Psoas muscle (tissue), 7 donors: ENCODE measurements at regions not wholly inside any gene's neighbourhood (a gene's known extent, or its start where the extent isn't known, plus 50 kb on each side); places are given as distances from the start of the nearest gene placed in this dataset.

Source experiments
- ATAC-seq, 4 donors: fragments of 200-7000 bp; cut with Tn5 transposase; one replicate each; pipeline ENCODE4 v1.9.1; 2020; ENCODE audit warnings: moderate library complexity in 3 of 4, mild to moderate bottlenecking in 2 of 4
- DNase-seq, 2 donors: peaks; one replicate each; pipeline ENCODE4 v3.0.0-alpha.2; 2020
- H3K27ac ChIP-seq: fragments of 200-600 bp; one replicate; pipeline ENCODE4 v1.8.0; 2022
- H3K27me3 ChIP-seq, 3 donors: fragments of 200-600 bp in 1 of 3; one replicate each; pipeline versions ENCODE4 v1.6.1 to v1.8.0; 2013 to 2022; ENCODE audit warnings: low read length in 2 of 3, mild to moderate bottlenecking in 2 of 3, moderate library complexity in 1 of 3; ENCODE audit not compliant: insufficient read depth in 3 of 3
- H3K36me3 ChIP-seq, 2 donors: fragments of 200-600 bp in 1 of 2; one replicate each; pipeline versions ENCODE4 v1.6.1 to v1.8.0; 2013 to 2022; ENCODE audit warnings: low read depth in 1 of 2, mild to moderate bottlenecking in 1 of 2, moderate library complexity in 1 of 2; ENCODE audit not compliant: insufficient read depth in 1 of 2
- H3K4me1 ChIP-seq: fragments of 200-600 bp; one replicate; pipeline ENCODE4 v1.8.0; 2022
- H3K4me3 ChIP-seq: fragments of 200-600 bp; one replicate; pipeline ENCODE4 v1.8.0; 2022; ENCODE audit warnings: mild to moderate bottlenecking
- H3K9me3 ChIP-seq: fragments of 200-600 bp; one replicate; pipeline ENCODE4 v1.8.0; 2022
- CTCF ChIP-seq: fragments of 200-600 bp; IDR thresholded peaks from one replicate; pipeline ENCODE4 v1.8.0; 2022; ENCODE audit warnings: antibody characterized with exemption
- WGBS, 3 donors: extraction: QIAGEN DNeasy Blood & Tissue Kit; methylation state at CpG; one replicate each; pipeline versions ENCODE4 v1.1.6 to v1.1.7; 2013; 5-methylcytosine and 5-hydroxymethylcytosine counted together
- intact Hi-C, 2 donors: fragments of 100-400 bp; cut with DNase I; formaldehyde crosslinking; loops; one replicate each; pipeline versions ENCODE4 v1.11.0 to v1.14.2; 2022
- donor health status: healthy with polysubstance abuse.
- donor health status: DM: no; HTN: no; CAD: no; lungs with moderate emphysema.
- donor health status: Bipolar disorder and iron deficiency.
- donor health status: healthy.
- donor health status: DM: yes; HTN: yes; CAD: no.
- donor health status: DM: no; HTN: no; CAD: no.
- donor health status: DM: yes; HTN: yes; CAD: no.

DNA sequence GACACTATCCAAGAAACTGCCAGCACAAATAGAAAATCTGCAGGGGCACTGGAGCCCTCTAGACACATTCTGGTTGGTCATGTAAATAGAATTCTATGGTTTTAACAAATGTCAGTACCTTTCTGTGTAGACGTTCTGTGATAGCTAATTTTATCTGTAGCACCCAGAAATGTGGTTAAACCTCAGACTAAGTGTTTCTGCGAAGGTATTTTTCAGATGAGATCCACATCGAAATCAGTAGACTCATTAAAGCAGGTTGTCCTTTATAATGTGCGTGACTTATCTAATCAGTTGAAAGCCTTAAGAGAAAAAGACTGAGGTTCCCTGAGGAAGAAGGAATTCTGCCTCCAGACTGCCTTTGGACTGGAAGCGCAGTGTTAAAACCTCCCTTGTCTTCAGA, 922.9 kb downstream of the EFNB2 start:
- TF ChIP-seq CTCF = no peak

DNA sequence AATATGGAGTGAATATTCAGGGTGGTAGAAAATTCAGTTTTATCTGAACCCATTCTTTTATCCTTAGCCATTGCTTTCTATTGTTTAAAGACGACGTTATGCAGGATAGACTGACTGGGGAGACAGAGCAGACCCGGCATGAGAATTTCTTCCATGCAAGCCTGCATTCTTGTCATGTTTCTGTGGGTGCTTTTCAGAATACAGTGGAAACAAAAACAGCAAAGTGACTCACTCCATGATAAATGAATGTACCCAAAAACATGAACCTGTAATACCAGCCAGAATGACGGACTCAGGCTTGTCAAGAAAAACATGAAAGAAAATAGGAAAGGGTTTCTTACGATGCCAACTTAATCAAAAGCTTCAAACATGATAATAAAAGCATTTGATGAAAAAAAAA, 924.0 kb downstream of the EFNB2 start:
- TF ChIP-seq CTCF = no peak
- H3K4me1 ChIP-seq = no peaks in the 10 kb centered on the region
- no peak overlapping the region for H3K4me3 ChIP-seq
- no peak overlapping the region for H3K27ac ChIP-seq
- intact Hi-C loops = no loop called here
- no peaks in the 10 kb centered on the region for H3K27me3 ChIP-seq
- H3K9me3 ChIP-seq = no peaks in the 10 kb centered on the region
- ATAC-seq (no peak), DNase-seq (no peak)
- no peaks in the 10 kb centered on the region for H3K36me3 ChIP-seq
- 27 to 33% (median 33%) methylated on average over 5 of the region's 5 CpGs for WGBS, 3 donors

More for the DNA sequence above, 922.9 kb downstream of the EFNB2 start:
- Histone ChIP-seq H3K27me3 (no peaks in the 10 kb centered on the region), H3K9me3 (no peaks in the 10 kb centered on the region), H3K27ac (no peak overlapping the region), H3K4me3 (no peak overlapping the region), H3K4me1 (no peaks in the 10 kb centered on the region), H3K36me3 (no peaks in the 10 kb centered on the region)
- DNase-seq = no peak
- ATAC-seq = no peak
- 90 to 91% (median 91%) methylated on average over 5 of the region's 5 CpGs for WGBS, 3 donors
- intact Hi-C loops = no loop called here

DNA sequence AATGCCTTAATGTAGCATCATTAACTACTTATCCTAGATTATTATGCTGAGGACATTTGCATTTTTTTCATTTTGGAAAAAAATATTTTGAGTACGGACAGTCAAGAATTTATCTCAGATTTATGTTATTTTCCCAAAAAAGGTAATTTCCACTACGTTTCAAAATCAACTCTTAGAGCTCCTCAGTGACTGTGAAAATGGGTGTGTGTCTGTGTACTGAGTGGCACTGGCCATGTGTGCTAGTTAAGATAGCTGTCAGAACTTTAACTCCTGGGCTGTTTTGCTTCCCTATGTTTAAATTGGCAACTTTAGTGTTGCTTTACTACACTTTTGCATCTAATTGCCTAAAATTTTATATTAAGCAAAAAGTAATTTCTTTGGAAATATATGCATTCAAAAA, 927.4 kb downstream of the EFNB2 start:
- 47 to 80% (median 70%) methylated on average over 2 of the region's 2 CpGs for WGBS, 3 donors

DNA sequence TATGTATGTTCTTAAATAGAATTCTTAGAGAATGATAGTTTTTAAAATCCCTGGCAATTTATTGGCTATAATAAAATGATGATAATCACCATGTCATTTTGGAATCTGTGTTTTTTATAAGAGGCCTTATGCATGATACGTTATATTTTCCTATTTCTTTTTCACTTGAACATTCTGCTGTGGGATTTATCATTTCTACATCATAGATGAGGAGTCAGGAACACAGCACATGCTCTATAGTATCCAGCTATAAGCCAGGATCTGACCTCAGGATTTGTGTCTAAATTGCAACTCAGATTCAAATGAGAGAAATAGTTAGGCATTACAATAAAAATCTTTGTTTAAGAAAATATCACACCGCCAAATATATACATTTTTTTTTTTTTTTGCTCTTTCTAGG, 928.0 kb downstream of the EFNB2 start:
- WGBS, 3 donors = 79 to 89% (median 85%) methylated on average over 2 of the region's 2 CpGs
- no peak overlapping the region for H3K27ac ChIP-seq
- no peaks in the 10 kb centered on the region for H3K4me1 ChIP-seq
- H3K27me3 ChIP-seq = no peaks in the 10 kb centered on the region
- ATAC-seq (no peak), DNase-seq (no peak)
- H3K9me3 ChIP-seq = no peaks in the 10 kb centered on the region
- H3K36me3 ChIP-seq = no peaks in the 10 kb centered on the region
- intact Hi-C loops = no loop called here
- no peak overlapping the region for H3K4me3 ChIP-seq
- TF ChIP-seq CTCF = no peak

More for the DNA sequence above, 927.4 kb downstream of the EFNB2 start:
- no peaks in the 10 kb centered on the region for H3K9me3 ChIP-seq
- ATAC-seq (no peak), DNase-seq (no peak)
- no peaks in the 10 kb centered on the region for H3K4me1 ChIP-seq
- H3K4me3 ChIP-seq = no peak overlapping the region
- H3K36me3 ChIP-seq = no peaks in the 10 kb centered on the region
- H3K27ac ChIP-seq = no peak overlapping the region
- TF ChIP-seq CTCF = no peak
- H3K27me3 ChIP-seq = no peaks in the 10 kb centered on the region
- intact Hi-C loops = no loop called here

DNA sequence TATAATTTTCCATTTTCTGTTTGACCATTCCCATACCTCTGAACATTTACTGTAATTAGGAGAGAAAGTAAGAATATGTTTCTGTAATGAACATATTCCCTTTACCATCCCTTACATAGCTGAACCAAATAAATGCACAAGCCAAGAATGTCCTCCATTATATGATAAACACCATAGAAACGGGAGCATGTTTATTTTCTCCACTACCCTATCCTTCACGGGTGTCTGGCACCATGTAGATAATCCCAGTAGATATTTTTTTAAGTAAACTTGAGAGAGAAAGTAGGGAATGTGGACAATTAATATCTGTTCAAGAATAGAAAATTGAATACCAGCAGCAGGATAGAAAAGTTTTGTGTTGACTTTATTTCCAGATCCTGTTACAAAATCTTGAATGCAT, 928.4 kb downstream of the EFNB2 start:
- no peak for ATAC-seq
- no peak for TF ChIP-seq CTCF

More for the DNA sequence above, 928.4 kb downstream of the EFNB2 start:
- Histone ChIP-seq H3K36me3 (no peaks in the 10 kb centered on the region), H3K4me3 (no peak overlapping the region), H3K4me1 (no peaks in the 10 kb centered on the region), H3K27me3 (no peaks in the 10 kb centered on the region), H3K9me3 (no peaks in the 10 kb centered on the region), H3K27ac (no peak overlapping the region)
- 36 to 49% (median 38%) methylated on average over 2 of the region's 2 CpGs for WGBS, 3 donors
- DNase-seq = no peak
- intact Hi-C loops = no loop called here
